Immature natural killer cell (primary cell): ENCODE measurements at regions not wholly inside any gene's neighbourhood (a gene's known extent, or its start where the extent isn't known, plus 50 kb on each side); places are given as distances from the start of the nearest gene placed in this dataset.

Source experiments
- DNase-seq, 3 donors: peaks; one replicate each; pipeline ENCODE4 v3.0.0; 2022; ENCODE audit warnings: mixed read lengths in 1 of 3
- H3K27ac Mint-ChIP-seq, 6 donors: one replicate each; pipeline ENCODE4 v1.8.0; 2020; ENCODE audit warnings: mixed read lengths in 6 of 6, mild to moderate bottlenecking in 5 of 6, inconsistent platforms in 4 of 6, moderate library complexity in 3 of 6
- H3K27me3 Mint-ChIP-seq, 3 donors: one replicate each; pipeline ENCODE4 v1.8.0; 2020 to 2021; ENCODE audit warnings: low read depth in 3 of 3, mild to moderate bottlenecking in 3 of 3, mixed read lengths in 3 of 3, moderate library complexity in 3 of 3, inconsistent platforms in 1 of 3
- H3K36me3 Mint-ChIP-seq, 3 donors: one replicate each; pipeline ENCODE4 v1.8.0; 2020; ENCODE audit warnings: mixed read lengths in 3 of 3, inconsistent platforms in 2 of 3, mild to moderate bottlenecking in 2 of 3
- H3K4me1 Mint-ChIP-seq, 2 donors: one replicate each; pipeline ENCODE4 v1.8.0; 2020; ENCODE audit warnings: inconsistent platforms in 2 of 2, mild to moderate bottlenecking in 2 of 2, mixed read lengths in 2 of 2, moderate library complexity in 1 of 2
- H3K4me3 Mint-ChIP-seq, 5 donors: one replicate each; pipeline ENCODE4 v1.8.0; 2020; ENCODE audit warnings: mild to moderate bottlenecking in 5 of 5, mixed read lengths in 5 of 5, inconsistent platforms in 3 of 5, moderate library complexity in 3 of 5
- H3K9me3 Mint-ChIP-seq, 6 donors: one replicate each; pipeline ENCODE4 v1.8.0; 2020; ENCODE audit warnings: mild to moderate bottlenecking in 6 of 6, mixed read lengths in 6 of 6, inconsistent platforms in 4 of 6, moderate library complexity in 3 of 6

DNA sequence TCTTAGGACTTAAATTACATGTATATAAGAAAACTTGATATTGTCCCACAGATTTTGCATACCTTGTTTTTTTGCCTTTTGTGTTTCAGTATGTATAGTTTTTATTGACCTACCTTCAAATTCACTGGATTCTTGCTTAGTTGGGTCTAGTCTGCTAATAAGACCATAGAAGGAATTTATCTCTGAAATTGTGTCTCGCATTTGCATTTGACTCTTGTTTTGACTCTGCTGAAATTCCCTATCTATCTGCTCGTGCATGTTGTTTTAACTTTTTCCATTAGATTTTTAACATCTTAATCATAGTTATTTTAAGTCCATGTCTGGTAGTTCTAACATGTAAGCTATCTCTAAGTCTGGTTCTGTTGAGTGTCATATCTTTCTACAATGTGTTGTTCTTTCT, 163.9 kb downstream of the SCP2D1 start:
- no peak overlapping the region for H3K4me3 Mint-ChIP-seq
- H3K4me1 Mint-ChIP-seq, result no peaks in the 10 kb centered on the region
- H3K27me3 Mint-ChIP-seq, result peaks cover 1 to 4% (median 3%) of the 10 kb centered on the region in 3 donors
- H3K36me3 Mint-ChIP-seq, result no peaks in the 10 kb centered on the region
- no peak overlapping the region for H3K27ac Mint-ChIP-seq
- H3K9me3 Mint-ChIP-seq, result peaks cover 0 to 3% (median 0%) of the 10 kb centered on the region in 6 donors
- DNase-seq, result no peak

DNA sequence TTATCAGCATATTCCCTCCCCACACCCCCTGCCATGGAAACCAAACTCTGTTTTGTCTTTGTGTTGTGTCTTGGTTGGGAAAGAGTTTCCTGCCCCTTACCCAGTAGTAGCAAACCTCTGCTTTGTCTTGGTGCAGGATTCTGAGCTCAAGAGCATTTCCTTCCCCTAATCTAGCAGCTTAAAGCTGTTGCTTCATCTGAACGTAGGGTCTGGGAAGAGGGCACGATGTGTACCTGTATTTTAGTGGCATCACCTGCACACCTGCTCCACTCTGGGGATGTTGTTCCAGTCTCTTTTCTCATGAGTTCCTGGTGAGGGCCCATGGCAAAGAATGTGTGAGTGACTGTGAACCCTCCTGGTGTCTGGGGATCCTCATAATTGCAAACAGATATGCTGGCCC, 164.7 kb downstream of the SCP2D1 start:
- H3K9me3 Mint-ChIP-seq, result peaks cover 0 to 3% (median 0%) of the 10 kb centered on the region in 6 donors
- H3K4me3 Mint-ChIP-seq, result no peak overlapping the region
- H3K36me3 Mint-ChIP-seq, result no peaks in the 10 kb centered on the region
- no peak overlapping the region for H3K27ac Mint-ChIP-seq
- H3K4me1 Mint-ChIP-seq, result no peaks in the 10 kb centered on the region
- DNase-seq, result no peak
- H3K27me3 Mint-ChIP-seq, result peaks cover 1 to 4% (median 3%) of the 10 kb centered on the region in 3 donors

DNA sequence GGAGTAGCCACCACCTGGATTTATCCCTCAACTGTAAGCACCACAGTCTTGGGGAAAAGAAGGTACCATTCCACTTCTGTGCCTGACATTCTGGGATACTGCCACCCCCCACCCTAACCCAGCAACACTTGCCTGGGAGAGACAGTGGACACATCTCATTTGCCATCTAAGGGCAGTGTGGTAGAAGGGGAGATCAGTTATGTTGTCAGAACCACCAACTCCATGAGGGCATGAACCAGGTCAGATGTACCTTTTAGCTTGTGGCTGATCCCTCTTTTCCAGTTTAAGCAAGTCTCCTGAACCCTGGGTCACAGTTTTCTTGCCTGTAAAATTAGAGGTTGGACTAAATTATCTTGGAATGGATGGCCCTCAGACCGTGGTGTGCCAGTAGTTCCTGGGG, 165.5 kb downstream of the SCP2D1 start:
- Mint-ChIP-seq H3K4me1 (no peaks in the 10 kb centered on the region), H3K9me3 (peaks cover 0 to 3% (median 0%) of the 10 kb centered on the region in 6 donors), H3K4me3 (no peak overlapping the region), H3K36me3 (no peaks in the 10 kb centered on the region), H3K27me3 (peaks cover 1 to 4% (median 3%) of the 10 kb centered on the region in 3 donors), H3K27ac (no peak overlapping the region)
- DNase-seq, result no peak

DNA sequence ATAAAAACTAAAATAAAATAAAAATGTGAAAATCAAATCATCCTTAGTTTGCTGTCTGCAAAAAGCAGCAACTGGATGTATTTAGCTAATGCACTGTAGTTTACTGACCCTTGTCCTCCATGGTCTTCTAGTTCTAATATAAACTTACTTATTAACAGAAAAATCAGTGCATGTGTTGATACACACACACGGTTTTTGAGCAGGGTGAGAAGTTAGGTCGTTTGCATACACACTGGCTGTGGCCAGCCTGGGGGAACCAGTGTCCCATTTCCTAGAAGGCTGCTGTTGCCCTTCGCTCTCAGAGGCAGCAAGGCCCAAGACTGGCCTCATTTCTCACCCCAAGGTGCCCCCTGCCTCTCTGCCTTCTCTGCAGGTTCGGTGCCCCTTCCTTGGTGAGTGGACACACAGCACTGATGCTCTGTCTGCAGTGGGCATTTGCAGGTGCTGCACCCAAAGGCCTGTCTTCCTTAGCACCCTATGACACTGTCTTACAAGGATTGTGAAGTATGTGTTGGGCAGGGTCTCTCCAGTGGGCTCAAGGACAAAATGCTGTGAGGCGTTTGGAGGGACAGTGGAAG, 168.5 kb downstream of the SCP2D1 start:
- DNase-seq, result no peak
- H3K4me1 Mint-ChIP-seq, result no peaks in the 10 kb centered on the region
- no peaks in the 10 kb centered on the region for H3K36me3 Mint-ChIP-seq
- no peak overlapping the region for H3K4me3 Mint-ChIP-seq
- H3K27ac Mint-ChIP-seq, result peak overlapping the region in 1 of 6 donors; percentile 42
- peaks cover 1 to 4% (median 2%) of the 10 kb centered on the region in 3 donors for H3K27me3 Mint-ChIP-seq
- H3K9me3 Mint-ChIP-seq, result peaks cover 0 to 3% (median 0%) of the 10 kb centered on the region in 6 donors

DNA sequence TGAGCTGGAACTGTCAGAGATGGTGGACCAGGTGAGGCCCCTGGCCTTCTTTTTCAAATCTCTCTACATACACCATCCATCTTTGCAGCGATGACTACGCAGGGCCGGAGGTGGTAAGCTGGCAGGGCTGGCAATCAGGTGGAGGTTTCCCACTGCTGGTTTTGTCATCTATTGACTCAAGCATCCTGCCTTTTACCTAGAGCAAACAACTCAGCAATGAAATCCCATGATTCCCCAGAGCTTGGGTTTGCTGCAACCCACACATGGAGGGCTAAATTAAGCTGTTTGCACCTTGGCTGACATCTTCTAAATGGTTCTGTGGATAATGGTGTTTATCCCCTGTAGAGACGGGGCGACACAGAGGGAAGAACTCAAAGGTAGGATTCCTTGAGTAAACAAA, 170.2 kb downstream of the SCP2D1 start:
- Mint-ChIP-seq H3K36me3 (no peaks in the 10 kb centered on the region), H3K9me3 (peaks cover 0 to 1% (median 0%) of the 10 kb centered on the region in 6 donors), H3K4me1 (no peaks in the 10 kb centered on the region), H3K4me3 (no peak overlapping the region), H3K27me3 (peaks cover 0 to 4% (median 1%) of the 10 kb centered on the region in 3 donors), H3K27ac (no peak overlapping the region)
- no peak for DNase-seq

DNA sequence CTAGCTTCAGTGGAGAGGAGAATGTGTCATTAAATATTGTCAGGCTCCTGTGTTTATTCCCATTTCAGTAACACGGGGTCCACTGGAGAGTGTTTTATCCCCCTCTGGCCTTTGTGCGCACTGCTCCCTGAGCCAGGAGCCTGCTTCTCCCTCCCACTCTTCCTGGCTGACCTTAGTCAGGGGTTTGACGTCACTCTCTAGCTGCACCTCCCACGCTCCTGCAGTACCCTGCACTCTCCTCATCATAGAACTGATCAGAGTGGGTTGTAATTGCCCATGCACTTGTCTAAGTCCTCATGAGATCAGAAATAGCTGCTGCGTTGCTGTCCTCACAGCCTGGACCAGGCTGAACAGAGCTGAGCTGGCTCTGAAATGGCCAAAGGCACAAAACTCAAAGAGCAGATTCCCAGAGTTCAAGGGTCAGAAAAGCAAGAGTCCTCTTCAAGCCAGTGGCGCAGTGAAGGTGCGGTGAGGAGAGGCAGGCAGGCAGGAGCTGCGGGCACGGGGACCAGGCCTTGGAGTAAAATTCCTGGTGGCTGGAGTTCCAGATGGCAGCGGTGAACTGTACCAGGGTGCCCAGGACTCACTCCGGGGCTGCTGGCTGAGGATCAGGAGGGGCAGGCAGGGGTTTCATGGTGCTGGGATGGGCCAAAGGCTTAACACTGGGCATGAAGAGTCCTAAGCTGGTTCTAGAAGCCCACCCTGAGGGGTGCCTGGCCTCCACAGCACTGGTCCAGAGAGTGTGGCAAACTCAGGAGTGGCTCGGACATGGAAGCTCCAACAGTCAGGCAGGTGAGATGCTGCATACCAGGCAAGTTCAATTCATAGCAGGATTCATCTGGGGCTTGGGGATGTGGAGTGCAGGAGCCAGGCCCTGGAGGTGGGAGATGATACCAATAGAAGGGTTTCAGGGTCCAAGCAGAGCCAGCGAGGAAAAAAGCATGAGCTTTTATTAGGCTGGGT, 170.9 kb downstream of the SCP2D1 start:
- Mint-ChIP-seq H3K4me1 (no peaks in the 10 kb centered on the region), H3K27me3 (peaks cover 0 to 4% (median 1%) of the 10 kb centered on the region in 3 donors), H3K9me3 (peaks cover 0 to 1% (median 0%) of the 10 kb centered on the region in 6 donors), H3K4me3 (no peak overlapping the region), H3K27ac (no peak overlapping the region), H3K36me3 (no peaks in the 10 kb centered on the region)
- no peak for DNase-seq

DNA sequence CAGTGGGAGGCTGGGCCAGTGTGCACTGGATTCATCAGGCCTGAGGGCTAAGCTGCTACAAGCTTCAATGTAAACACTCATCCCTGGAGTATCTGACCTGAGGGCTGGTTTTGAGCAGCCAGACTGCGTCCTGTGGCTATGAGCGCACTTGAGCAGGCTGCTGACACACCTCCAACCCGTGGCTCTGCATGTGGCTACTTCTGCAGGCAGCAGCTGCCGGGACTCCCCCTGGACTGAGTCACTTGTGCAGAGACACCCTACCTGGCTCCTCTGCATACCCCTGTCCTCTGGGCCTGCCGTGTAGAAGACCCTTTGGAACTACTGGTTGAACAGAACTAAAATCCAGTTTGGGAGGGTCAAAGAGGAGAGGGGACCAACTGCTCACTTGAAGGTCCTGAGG, 172.0 kb downstream of the SCP2D1 start:
- no peaks in the 10 kb centered on the region for H3K36me3 Mint-ChIP-seq
- DNase-seq, result no peak
- H3K27me3 Mint-ChIP-seq, result peaks cover 0 to 4% (median 1%) of the 10 kb centered on the region in 3 donors
- no peak overlapping the region for H3K27ac Mint-ChIP-seq
- peaks cover 0 to 1% (median 0%) of the 10 kb centered on the region in 6 donors for H3K9me3 Mint-ChIP-seq
- H3K4me3 Mint-ChIP-seq, result no peak overlapping the region
- no peaks in the 10 kb centered on the region for H3K4me1 Mint-ChIP-seq

DNA sequence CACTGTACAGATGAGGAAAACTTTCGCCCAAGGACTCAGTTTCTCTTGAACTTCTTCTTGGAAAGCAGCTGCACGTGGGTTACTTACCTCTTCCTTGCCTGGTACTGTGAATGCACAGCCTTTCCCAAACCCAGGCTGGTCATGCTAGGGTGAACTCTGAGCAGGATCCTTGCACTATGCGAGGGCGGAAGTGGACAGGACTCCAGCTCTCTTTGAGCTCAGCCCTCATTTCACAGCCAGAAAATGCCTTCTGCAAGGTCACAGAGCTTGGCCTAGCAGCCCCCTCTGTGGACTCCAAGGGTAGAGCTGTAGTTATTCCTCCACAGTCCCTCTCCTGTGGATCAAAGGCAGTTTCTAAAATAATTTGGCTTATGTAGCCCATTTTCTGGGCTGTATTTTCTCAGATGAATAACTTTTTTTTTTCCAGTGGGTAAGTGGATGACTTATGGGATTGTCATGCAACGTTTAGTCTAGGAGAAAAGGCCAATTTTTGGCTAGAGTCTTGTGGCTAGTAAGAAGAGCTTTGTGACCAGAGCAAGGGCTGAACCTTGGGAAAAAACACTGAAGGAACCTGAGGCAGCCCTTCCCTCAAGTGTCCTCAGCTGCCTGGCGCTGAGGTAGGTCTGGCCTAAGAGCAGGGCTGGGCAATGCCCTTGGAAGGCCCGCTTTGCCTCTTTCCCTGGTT, 172.7 kb downstream of the SCP2D1 start:
- Mint-ChIP-seq H3K4me3 (no peak overlapping the region), H3K27ac (no peak overlapping the region), H3K27me3 (peaks cover 0 to 4% (median 3%) of the 10 kb centered on the region in 3 donors), H3K9me3 (peaks cover 0 to 1% (median 0%) of the 10 kb centered on the region in 6 donors), H3K36me3 (no peaks in the 10 kb centered on the region), H3K4me1 (no peaks in the 10 kb centered on the region)
- DNase-seq, result no peak

DNA sequence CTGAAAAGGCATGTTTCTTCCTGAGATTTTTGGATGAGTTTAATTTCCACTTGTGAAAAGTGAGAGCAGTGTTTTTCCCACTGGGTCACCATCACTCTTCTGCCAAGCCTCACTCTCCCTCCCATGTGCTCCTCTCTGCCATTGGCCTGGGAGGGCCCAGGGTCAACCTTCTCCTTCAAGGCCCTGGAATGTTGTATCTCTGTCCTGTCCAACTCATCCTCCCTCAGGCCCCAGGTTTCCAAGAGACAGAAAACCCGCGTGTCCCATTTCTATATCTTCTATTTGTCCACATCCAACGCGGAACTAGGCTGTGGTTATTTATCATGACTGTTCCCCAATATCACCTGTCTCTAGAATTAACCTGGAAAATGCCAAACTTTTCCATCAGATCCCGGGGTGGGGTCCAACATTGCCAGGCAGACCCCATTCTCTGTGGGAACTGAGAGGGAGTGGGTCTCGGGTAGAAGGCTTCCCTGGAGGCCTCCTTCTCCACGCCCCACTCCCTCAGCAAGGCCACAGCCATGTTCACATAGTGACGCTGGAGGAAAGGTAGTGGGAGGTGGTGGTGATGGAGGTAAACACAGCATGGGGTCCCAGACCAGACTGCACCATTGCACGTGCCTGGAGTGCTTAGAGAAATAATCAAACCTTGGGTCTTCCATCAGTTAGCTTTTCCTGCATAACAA, 173.5 kb downstream of the SCP2D1 start:
- DNase-seq, result no peak
- peaks cover 0 to 1% (median 0%) of the 10 kb centered on the region in 6 donors for H3K9me3 Mint-ChIP-seq
- H3K36me3 Mint-ChIP-seq, result no peaks in the 10 kb centered on the region
- peaks cover 0 to 4% (median 2%) of the 10 kb centered on the region in 3 donors for H3K27me3 Mint-ChIP-seq
- H3K4me3 Mint-ChIP-seq, result no peak overlapping the region
- H3K27ac Mint-ChIP-seq, result no peak overlapping the region
- H3K4me1 Mint-ChIP-seq, result no peaks in the 10 kb centered on the region

DNA sequence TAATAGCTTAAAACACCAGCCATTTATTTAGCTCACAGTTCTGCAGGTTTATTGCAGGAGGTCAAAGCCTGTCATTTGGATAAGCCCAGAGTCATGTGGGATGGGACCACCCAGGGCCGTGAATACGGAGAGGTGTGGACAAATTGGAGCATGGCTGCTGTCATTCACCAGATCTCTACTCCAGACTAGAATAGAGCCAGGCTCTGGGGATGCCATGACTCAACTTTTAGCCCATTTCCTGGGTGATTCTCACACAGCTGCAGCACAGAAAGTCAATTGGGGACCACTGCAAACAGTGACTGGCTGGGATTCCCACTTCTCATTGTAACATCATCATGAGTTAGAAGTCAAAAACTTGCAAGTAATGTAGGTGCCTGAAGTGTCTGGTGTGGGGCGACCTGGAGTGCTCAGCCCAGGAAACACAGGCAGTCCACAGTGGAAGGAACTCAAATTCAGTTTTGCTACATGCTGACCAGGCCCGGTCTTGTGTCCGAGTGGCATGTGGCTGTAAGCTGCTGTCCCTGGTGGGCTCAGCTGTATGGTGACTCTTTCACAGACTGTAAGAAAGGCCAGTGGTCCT, 174.3 kb downstream of the SCP2D1 start:
- Mint-ChIP-seq H3K27me3 (peaks cover 0 to 2% (median 0%) of the 10 kb centered on the region in 3 donors), H3K36me3 (no peaks in the 10 kb centered on the region), H3K27ac (no peak overlapping the region), H3K4me3 (no peak overlapping the region), H3K4me1 (no peaks in the 10 kb centered on the region), H3K9me3 (peaks cover 0 to 2% (median 0%) of the 10 kb centered on the region in 6 donors)
- no peak for DNase-seq

DNA sequence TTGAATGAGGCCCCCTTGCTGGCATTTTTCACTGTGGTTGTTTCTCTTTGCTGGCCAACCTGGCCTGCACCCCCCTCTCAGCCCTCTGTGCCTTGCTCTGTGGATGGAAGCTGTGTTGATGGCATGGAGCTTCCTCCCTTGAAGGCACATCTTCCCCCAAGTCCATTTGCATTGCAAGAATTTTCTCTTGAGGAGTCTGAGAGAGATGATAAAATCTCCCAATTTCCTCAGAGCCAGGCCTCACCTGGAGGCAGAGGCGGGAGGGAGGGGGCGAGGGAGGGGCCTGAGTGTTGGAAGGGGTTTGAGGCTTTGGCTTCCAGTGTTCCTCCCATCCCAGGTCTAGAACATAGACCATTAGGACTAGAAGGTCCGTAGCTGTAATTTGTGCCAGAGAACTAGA, 175.1 kb downstream of the SCP2D1 start:
- Mint-ChIP-seq H3K4me3 (no peak overlapping the region), H3K27me3 (peaks cover 0 to 2% (median 0%) of the 10 kb centered on the region in 3 donors), H3K9me3 (peaks cover 0 to 2% (median 0%) of the 10 kb centered on the region in 6 donors), H3K36me3 (no peaks in the 10 kb centered on the region), H3K4me1 (no peaks in the 10 kb centered on the region), H3K27ac (no peak overlapping the region)
- no peak for DNase-seq

DNA sequence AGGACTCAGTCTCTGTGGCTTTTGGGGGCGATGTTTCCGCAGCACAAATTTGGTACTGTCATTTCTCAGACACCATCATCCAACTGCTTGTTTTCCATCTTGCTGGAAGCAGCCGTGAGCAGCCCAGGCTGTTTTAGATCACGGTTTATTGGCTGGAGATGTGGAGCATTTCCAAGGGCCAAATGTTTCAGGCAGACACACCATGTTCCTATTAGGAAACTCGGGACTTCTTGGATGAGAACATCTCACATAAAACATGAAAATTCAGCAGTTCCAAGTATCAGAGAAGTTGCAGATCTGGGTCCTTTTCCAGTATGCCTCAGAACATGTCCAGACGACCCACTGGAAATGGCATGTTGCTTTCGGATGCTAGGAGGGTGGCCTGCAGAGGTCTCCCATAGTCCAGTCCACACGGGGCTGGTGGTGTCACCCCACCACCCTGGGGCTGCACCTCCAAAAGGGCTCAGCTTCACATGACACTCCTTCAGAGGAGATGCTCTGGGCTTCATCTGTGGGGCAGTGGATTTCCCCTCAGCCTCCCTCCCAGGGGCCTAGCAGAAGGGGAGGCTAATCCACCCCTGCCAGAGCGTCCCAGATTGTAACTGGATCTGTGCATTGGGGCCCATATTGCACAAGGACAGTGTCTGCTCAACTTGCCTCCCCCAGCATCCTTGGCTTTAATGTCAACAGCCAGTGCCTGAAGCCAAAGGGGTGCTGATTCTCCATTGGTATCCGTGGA, 176.3 kb downstream of the SCP2D1 start:
- Mint-ChIP-seq H3K9me3 (peaks cover 0 to 2% (median 0%) of the 10 kb centered on the region in 6 donors), H3K27me3 (peaks cover 0 to 2% (median under 1%) of the 10 kb centered on the region in 3 donors), H3K27ac (no peak overlapping the region)

More for the DNA sequence above, 176.3 kb downstream of the SCP2D1 start:
- Mint-ChIP-seq H3K36me3 (no peaks in the 10 kb centered on the region), H3K4me3 (no peak overlapping the region), H3K4me1 (no peaks in the 10 kb centered on the region)
- no peak for DNase-seq
